H1 (cell line): ENCODE measurements at regions not wholly inside any gene's neighbourhood (a gene's known extent, or its start where the extent isn't known, plus 50 kb on each side); places are given as distances from the start of the nearest gene placed in this dataset.
"Not testable (repeated sequence)": the region's sequence is repeated elsewhere in the genome, so short reads cannot be mapped to it uniquely, and the experiment has no call there.

Source experiments
- CTCF ChIA-PET: fragments of 300-600 bp; sonication (Branson Sonifier 250); formaldehyde crosslinking; loops from one replicate; lab custom pipeline; 2021; ENCODE audit not compliant: partially characterized antibody; lab: Charles Lee
- POLR2A ChIA-PET: fragments of 300-600 bp; sonication (Branson Sonifier 250); formaldehyde crosslinking; loops from one replicate; lab custom pipeline; 2021; ENCODE audit warnings: inconsistent platforms; ENCODE audit not compliant: partially characterized antibody; lab: Charles Lee
- DNase-seq, 2 experiments: peaks; one replicate each; pipeline versions ENCODE4 v3.0.0 to v3.0.0-alpha.2; 2010 to 2022; ENCODE audit warnings: low spot score in 2 of 2, low read depth in 1 of 2, mixed read lengths in 1 of 2
- FAIRE-seq: peaks from 2 replicates; lab custom pipeline; 2011; peaks lifted over from hg19 to GRCh38; lab: Jason Lieb, UNC
- H2AFZ ChIP-seq: 2 replicates; pipeline ENCODE4 v1.8.1; 2012; ENCODE audit warnings: low read length, inconsistent platforms
- H2AK5ac ChIP-seq: 2 replicates; pipeline ENCODE4 v1.6.1; 2013; ENCODE audit warnings: low read depth, low read length
- H2BK120ac ChIP-seq: replicated peaks from 2 replicates; pipeline ENCODE3; 2013; ENCODE audit warnings: low read depth, low read length, inconsistent platforms
- H2BK12ac ChIP-seq: 2 replicates; pipeline ENCODE4 v1.6.1; 2013; ENCODE audit warnings: low read depth, low read length
- H2BK15ac ChIP-seq: 2 replicates; pipeline ENCODE4 v1.6.1; 2013; ENCODE audit warnings: low read length
- H2BK20ac ChIP-seq: 2 replicates; pipeline ENCODE4 v1.6.1; 2013; ENCODE audit warnings: low read length
- H2BK5ac ChIP-seq: 2 replicates; pipeline ENCODE4 v1.6.1; 2013; ENCODE audit warnings: low read depth, low read length
- H3K14ac ChIP-seq: 2 replicates; pipeline ENCODE4 v1.6.1; 2013; ENCODE audit warnings: inconsistent platforms; ENCODE audit not compliant: insufficient read length
- H3K18ac ChIP-seq: 2 replicates; pipeline ENCODE4 v1.6.1; 2013; ENCODE audit warnings: low read length; ENCODE audit errors: extremely low read depth
- H3K23ac ChIP-seq: 2 replicates; pipeline ENCODE4 v1.6.1; 2013; ENCODE audit warnings: inconsistent platforms; ENCODE audit not compliant: insufficient read length
- H3K23me2 ChIP-seq: 2 replicates; pipeline ENCODE4 v1.6.1; 2013; ENCODE audit warnings: low read depth, low read length
- H3K27ac ChIP-seq: 2 replicates; pipeline ENCODE4 v1.6.1; 2011; ENCODE audit warnings: low read depth, low read length, inconsistent platforms
- H3K27me3 ChIP-seq, 4 experiments: replicated peaks in 1 of 4; 1 replicate in 1 of 4; 2 replicates in 3 of 4; pipeline versions ENCODE4 v1.6.1 to v1.8.1; 2011 to 2013; ENCODE audit warnings: low read length in 3 of 4, mild to moderate bottlenecking in 3 of 4, inconsistent platforms in 2 of 4, mixed read lengths in 2 of 4, moderate library complexity in 1 of 4; ENCODE audit not compliant: control insufficient read depth in 3 of 4, insufficient read depth in 3 of 4; ENCODE audit errors: extremely low read depth in 1 of 4
- H3K36me3 ChIP-seq, 4 experiments: 2 replicates each; pipeline versions ENCODE4 v1.6.1 to v1.8.1; 2011 to 2013; ENCODE audit warnings: mild to moderate bottlenecking in 4 of 4, low read length in 3 of 4, moderate library complexity in 2 of 4, control low read depth in 1 of 4, inconsistent platforms in 1 of 4; ENCODE audit not compliant: insufficient read depth in 4 of 4, control insufficient read depth in 2 of 4
- H3K4ac ChIP-seq: replicated peaks from 2 replicates; pipeline ENCODE3; 2013; ENCODE audit warnings: low read length, low read depth, mixed read lengths, inconsistent platforms; ENCODE audit not compliant: insufficient read length
- H3K4me1 ChIP-seq, 4 experiments: replicated peaks in 1 of 4; 1 replicate in 1 of 4; 2 replicates in 3 of 4; pipeline versions ENCODE4 v1.6.1 to v1.8.1; 2011 to 2013; ENCODE audit warnings: low read length in 3 of 4, inconsistent platforms in 2 of 4, mixed read lengths in 1 of 4; ENCODE audit not compliant: insufficient read depth in 4 of 4, control insufficient read depth in 3 of 4
- H3K4me2 ChIP-seq, 2 experiments: 2 replicates each; pipeline versions ENCODE4 v1.6.1 to v1.8.1; 2011 to 2013; ENCODE audit warnings: low read depth in 2 of 2, low read length in 2 of 2, control low read depth in 1 of 2, inconsistent platforms in 1 of 2, mild to moderate bottlenecking in 1 of 2; ENCODE audit not compliant: insufficient read depth in 1 of 2
- H3K4me3 ChIP-seq, 4 experiments: fragments of 200-600, 300-600 bp in 1 of 4; sonication (generic), shearing (Covaris generic), sonication (Bioruptor Twin) in 1 of 4; 2 replicates each; pipeline versions ENCODE4 v1.5.1 to v1.8.1; 2011 to 2016; ENCODE audit warnings: low read length in 4 of 4, low read depth in 3 of 4, control low read depth in 2 of 4, inconsistent platforms in 2 of 4, mild to moderate bottlenecking in 2 of 4, mixed read lengths in 1 of 4, moderate library complexity in 1 of 4; ENCODE audit not compliant: insufficient read depth in 2 of 4; ENCODE audit errors: extremely low read depth in 1 of 4
- H3K56ac ChIP-seq: replicated peaks from 2 replicates; pipeline ENCODE3; 2013; ENCODE audit warnings: low read depth, mild to moderate bottlenecking, mixed read lengths, low read length, inconsistent platforms; ENCODE audit not compliant: insufficient read length
- H3K79me1 ChIP-seq: 2 replicates; pipeline ENCODE4 v1.6.1; 2013; ENCODE audit warnings: low read depth, low read length, control low read depth
- H3K79me2 ChIP-seq, 2 experiments: 2 replicates each; pipeline versions ENCODE4 v1.6.1 to v1.8.1; 2012 to 2013; ENCODE audit warnings: low read length in 2 of 2, mild to moderate bottlenecking in 2 of 2, inconsistent platforms in 1 of 2; ENCODE audit not compliant: insufficient read depth in 2 of 2, control insufficient read depth in 1 of 2
- H3K9ac ChIP-seq, 4 experiments: replicated peaks in 1 of 4; 1 replicate in 1 of 4; 2 replicates in 3 of 4; pipeline versions ENCODE4 v1.6.1 to v1.8.1; 2011 to 2013; ENCODE audit warnings: low read depth in 3 of 4, low read length in 3 of 4, control low read depth in 2 of 4, mild to moderate bottlenecking in 2 of 4, moderate library complexity in 2 of 4, inconsistent platforms in 1 of 4; ENCODE audit errors: extremely low read depth in 1 of 4
- H3K9me3 ChIP-seq, 2 experiments: 2 replicates each; pipeline versions ENCODE4 v1.6.1 to v1.8.1; 2012 to 2013; ENCODE audit warnings: mild to moderate bottlenecking in 2 of 2, moderate library complexity in 2 of 2, control low read depth in 1 of 2, inconsistent platforms in 1 of 2, low read depth in 1 of 2, low read length in 1 of 2, mixed read lengths in 1 of 2; ENCODE audit not compliant: insufficient read depth in 2 of 2
- H4K20me1 ChIP-seq, 2 experiments: replicated peaks in 1 of 2; 2 replicates each; pipeline versions ENCODE3 to v1.8.1; 2011 to 2013; ENCODE audit warnings: inconsistent platforms in 2 of 2, low read length in 2 of 2, mild to moderate bottlenecking in 1 of 2; ENCODE audit not compliant: insufficient read depth in 2 of 2, control insufficient read depth in 1 of 2
- H4K5ac ChIP-seq: 2 replicates; pipeline ENCODE4 v1.6.1; 2013; ENCODE audit warnings: low read length, low read depth, mixed read lengths, inconsistent platforms; ENCODE audit not compliant: insufficient read length
- H4K8ac ChIP-seq: 2 replicates; pipeline ENCODE4 v1.8.0; 2013; ENCODE audit warnings: mild to moderate bottlenecking, moderate library complexity, low read length, inconsistent platforms; ENCODE audit not compliant: insufficient read depth; ENCODE audit errors: extremely low read depth
- H4K91ac ChIP-seq: replicated peaks from 2 replicates; pipeline ENCODE3; 2013; ENCODE audit warnings: low read length, mixed read lengths, inconsistent platforms; ENCODE audit not compliant: insufficient read length

GRCh38 chr3:154902495-154902894, 177.6 kb upstream of the MME start:
- POLR2A ChIA-PET, H3K79me2 ChIP-seq: not testable (repeated sequence)

More at GRCh38 chr3:154902495-154902894, 177.6 kb upstream of the MME start:
- not testable (repeated sequence) for H3K4ac ChIP-seq, H4K5ac ChIP-seq, H4K20me1 ChIP-seq, H2BK12ac ChIP-seq, H2BK120ac ChIP-seq, H3K36me3 ChIP-seq, H3K4me1 ChIP-seq, H3K9ac ChIP-seq, H2BK5ac ChIP-seq, H3K14ac ChIP-seq, H4K8ac ChIP-seq, H3K4me2 ChIP-seq, H3K79me1 ChIP-seq, H3K27ac ChIP-seq, H3K23ac ChIP-seq, H3K9me3 ChIP-seq, H2AFZ ChIP-seq, H2BK20ac ChIP-seq, H2BK15ac ChIP-seq, H3K56ac ChIP-seq, H3K18ac ChIP-seq, FAIRE-seq, DNase-seq, H3K23me2 ChIP-seq, H3K27me3 ChIP-seq, H4K91ac ChIP-seq, H3K4me3 ChIP-seq, H2AK5ac ChIP-seq
- CTCF ChIA-PET = interaction anchor here (1.5 to 4.0 kb wide), 2 partner anchors 19 to 420 kb away, joined by 4 to 28 read pairs; no protein-coding TSS in a partner anchor
